ENCODE measurements at regions not wholly inside any gene's neighbourhood (a gene's known extent, or its start where the extent isn't known, plus 50 kb on each side); places are given as distances from the start of the nearest gene placed in this dataset.

DNA sequence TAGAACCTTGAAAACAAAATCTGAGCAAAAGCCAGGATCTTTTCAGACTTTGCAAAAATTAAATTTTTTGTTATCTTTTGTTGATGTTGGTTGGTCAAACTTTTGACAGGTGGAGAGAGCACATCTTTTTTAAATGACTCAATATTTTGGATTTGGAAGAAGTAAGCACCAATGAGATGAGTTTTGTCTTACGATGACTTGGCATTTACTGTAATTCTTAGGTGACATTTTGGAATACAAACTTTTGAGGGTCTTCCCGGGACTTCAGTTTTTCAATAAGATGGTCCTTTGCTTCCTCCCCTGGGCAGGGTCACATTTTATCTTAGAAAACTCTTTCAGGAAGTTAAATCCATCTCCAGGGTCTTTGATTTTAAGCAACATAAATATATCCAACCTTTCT lies 423.9 kb downstream of the HS3ST3B1 start:
- Histone ChIP-seq H2BK15ac (ENCODE audit: low read length) (no peak overlapping the region), H3K79me2 (ENCODE audit: control insufficient read depth in 1 of 2, insufficient read depth in 2 of 2, low read length in 2 of 2) (no peaks in the 10 kb centered on the region), H4K91ac (replicated peaks; ENCODE audit: insufficient read length, low read length) (no peak overlapping the region), H3K27me3 (replicated peaks in 1 of 4; ENCODE audit: control insufficient read depth in 3 of 4, extremely low read depth in 1 of 4, insufficient read depth in 3 of 4, low read length in 3 of 4) (no peaks in the 10 kb centered on the region), H3K23me2 (ENCODE audit: low read depth, low read length) (no peaks in the 10 kb centered on the region), H3K9me3 (ENCODE audit: insufficient read depth in 2 of 2, low read depth in 1 of 2, low read length in 1 of 2) (no peaks in the 10 kb centered on the region), H2BK12ac (ENCODE audit: low read depth, low read length) (no peak overlapping the region), H3K4me1 (replicated peaks in 1 of 4; ENCODE audit: control insufficient read depth in 3 of 4, insufficient read depth in 4 of 4, low read length in 3 of 4) (no peaks in the 10 kb centered on the region; a peak in 1 of 7 replicates), H3K4me2 (ENCODE audit: insufficient read depth in 1 of 2, low read depth in 2 of 2, low read length in 2 of 2) (no peak overlapping the region), H4K8ac (ENCODE audit: extremely low read depth, insufficient read depth, low read length) (no peak overlapping the region), H3K14ac (ENCODE audit: insufficient read length) (no peak overlapping the region), H3K9ac (replicated peaks in 1 of 4; ENCODE audit: extremely low read depth in 1 of 4, low read depth in 3 of 4, low read length in 3 of 4) (no peak overlapping the region), H2AFZ (ENCODE audit: low read length) (no peak overlapping the region), H2AK5ac (ENCODE audit: low read depth, low read length) (no peak overlapping the region), H2BK120ac (replicated peaks; ENCODE audit: low read depth, low read length) (no peak overlapping the region), H3K56ac (replicated peaks; ENCODE audit: insufficient read length, low read depth, low read length) (no peak overlapping the region), H3K4me3 (ENCODE audit: extremely low read depth in 1 of 4, insufficient read depth in 2 of 4, low read depth in 3 of 4, low read length in 4 of 4) (no peak overlapping the region), H3K4ac (replicated peaks; ENCODE audit: insufficient read length, low read depth, low read length) (no peak overlapping the region), H2BK5ac (ENCODE audit: low read depth, low read length) (no peak overlapping the region), H3K27ac (ENCODE audit: low read depth, low read length) (no peak overlapping the region), H3K79me1 (ENCODE audit: low read depth, low read length) (no peaks in the 10 kb centered on the region), H4K5ac (ENCODE audit: insufficient read length, low read depth, low read length) (no peak overlapping the region), H4K20me1 (replicated peaks in 1 of 2; ENCODE audit: control insufficient read depth in 1 of 2, insufficient read depth in 2 of 2, low read length in 2 of 2) (no peaks in the 10 kb centered on the region), H3K36me3 (ENCODE audit: control insufficient read depth in 2 of 4, insufficient read depth in 4 of 4, low read length in 3 of 4) (no peaks in the 10 kb centered on the region), H2BK20ac (ENCODE audit: low read length) (no peak overlapping the region), H3K18ac (ENCODE audit: extremely low read depth, low read length) (no peak overlapping the region), H3K23ac (ENCODE audit: insufficient read length) (no peak overlapping the region)
- ChIA-PET POLR2A (ENCODE audit: partially characterized antibody) (no interaction called here), CTCF (ENCODE audit: partially characterized antibody) (no interaction called here)
- FAIRE-seq (no peak), DNase-seq (ENCODE audit: low read depth in 1 of 2, low spot score in 2 of 2) (no peak)
- 81% methylated on average over 2 of the region's 2 CpGs; no CpG with 5 or more reads in 1 of the 2 experiments for WGBS, 2 experiments (ENCODE audit: extremely low coverage in 1 of 2, insufficient coverage in 1 of 2, insufficient read length in 1 of 2, insufficient replicate concordance in 2 of 2, low coverage in 1 of 2, low lambda C conversion rate in 2 of 2, missing lambda C conversion rate in 1 of 2)
- TF ChIP-seq CREB1 (IDR thresholded peaks at IDR 0.05) (no peak), SP4 (IDR thresholded peaks at IDR 0.05; ENCODE audit: low read length) (no peak)

Data from H1 (cell line).